Type B pancreatic cell (in vitro differentiated cells): ENCODE measurements at regions not wholly inside any gene's neighbourhood (a gene's known extent, or its start where the extent isn't known, plus 50 kb on each side); places are given as distances from the start of the nearest gene placed in this dataset.

Experiments
- DNase-seq: peaks from one replicate; pipeline ENCODE4 v3.0.0; 2021; ENCODE audit warnings: mixed read lengths; ENCODE audit not compliant: unreplicated experiment; ENCODE audit errors: extremely low spot score
- H3K27ac Mint-ChIP-seq: 2 replicates; pipeline ENCODE4 v1.8.0; 2021; ENCODE audit warnings: mild to moderate bottlenecking, mixed read lengths
- H3K27me3 Mint-ChIP-seq: 2 replicates; pipeline ENCODE4 v1.8.0; 2021; ENCODE audit warnings: mixed read lengths
- H3K36me3 Mint-ChIP-seq: 2 replicates; pipeline ENCODE4 v1.8.0; 2021; ENCODE audit warnings: mixed read lengths
- H3K4me1 Mint-ChIP-seq: one replicate; pipeline ENCODE4 v1.8.0; 2021; ENCODE audit warnings: mixed read lengths; ENCODE audit not compliant: unreplicated experiment
- H3K4me3 Mint-ChIP-seq: 2 replicates; pipeline ENCODE4 v1.8.0; 2021; ENCODE audit warnings: mild to moderate bottlenecking, mixed read lengths
- H3K9me3 Mint-ChIP-seq: 2 replicates; pipeline ENCODE4 v1.8.0; 2021; ENCODE audit warnings: mixed read lengths
- TF ChIP-seq, protein P1 (sequence below): fragments of 200-600 bp; sonication (generic); conservative IDR thresholded peaks from 2 replicates; pipeline ENCODE4 v1.5.0; 2021; ENCODE audit warnings: antibody characterized with exemption, mild to moderate bottlenecking

DNA sequence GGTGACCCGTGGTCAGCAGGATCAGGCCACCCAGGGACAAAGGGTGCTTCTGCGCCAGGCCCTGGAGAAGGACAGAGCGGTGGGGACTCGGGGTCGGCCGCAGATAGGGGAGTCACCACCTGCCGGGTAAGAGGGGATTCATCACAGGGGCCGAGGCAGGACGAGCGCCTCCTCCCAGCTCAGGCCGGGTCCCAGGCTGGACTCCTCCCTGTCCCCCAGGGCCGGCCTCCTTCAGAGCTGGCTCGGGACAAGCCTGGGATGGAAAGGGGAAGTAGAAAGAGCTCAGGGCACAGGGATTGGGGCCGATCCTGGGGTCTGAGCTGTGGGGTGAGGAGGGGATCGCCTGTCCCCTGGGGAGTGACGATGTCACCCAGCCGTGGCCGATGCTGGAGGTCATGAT is 139.4 kb downstream of the GPCPD1 start:
- Mint-ChIP-seq H3K4me1 (no peaks in the 10 kb centered on the region), H3K9me3 (no peaks in the 10 kb centered on the region), H3K4me3 (no peak overlapping the region), H3K27ac (no peak overlapping the region), H3K36me3 (no peaks in the 10 kb centered on the region), H3K27me3 (peaks cover 16% of the 10 kb centered on the region)
- no peak for DNase-seq
- TF ChIP-seq, protein P1, sequence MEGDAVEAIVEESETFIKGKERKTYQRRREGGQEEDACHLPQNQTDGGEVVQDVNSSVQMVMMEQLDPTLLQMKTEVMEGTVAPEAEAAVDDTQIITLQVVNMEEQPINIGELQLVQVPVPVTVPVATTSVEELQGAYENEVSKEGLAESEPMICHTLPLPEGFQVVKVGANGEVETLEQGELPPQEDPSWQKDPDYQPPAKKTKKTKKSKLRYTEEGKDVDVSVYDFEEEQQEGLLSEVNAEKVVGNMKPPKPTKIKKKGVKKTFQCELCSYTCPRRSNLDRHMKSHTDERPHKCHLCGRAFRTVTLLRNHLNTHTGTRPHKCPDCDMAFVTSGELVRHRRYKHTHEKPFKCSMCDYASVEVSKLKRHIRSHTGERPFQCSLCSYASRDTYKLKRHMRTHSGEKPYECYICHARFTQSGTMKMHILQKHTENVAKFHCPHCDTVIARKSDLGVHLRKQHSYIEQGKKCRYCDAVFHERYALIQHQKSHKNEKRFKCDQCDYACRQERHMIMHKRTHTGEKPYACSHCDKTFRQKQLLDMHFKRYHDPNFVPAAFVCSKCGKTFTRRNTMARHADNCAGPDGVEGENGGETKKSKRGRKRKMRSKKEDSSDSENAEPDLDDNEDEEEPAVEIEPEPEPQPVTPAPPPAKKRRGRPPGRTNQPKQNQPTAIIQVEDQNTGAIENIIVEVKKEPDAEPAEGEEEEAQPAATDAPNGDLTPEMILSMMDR, result no peak

DNA sequence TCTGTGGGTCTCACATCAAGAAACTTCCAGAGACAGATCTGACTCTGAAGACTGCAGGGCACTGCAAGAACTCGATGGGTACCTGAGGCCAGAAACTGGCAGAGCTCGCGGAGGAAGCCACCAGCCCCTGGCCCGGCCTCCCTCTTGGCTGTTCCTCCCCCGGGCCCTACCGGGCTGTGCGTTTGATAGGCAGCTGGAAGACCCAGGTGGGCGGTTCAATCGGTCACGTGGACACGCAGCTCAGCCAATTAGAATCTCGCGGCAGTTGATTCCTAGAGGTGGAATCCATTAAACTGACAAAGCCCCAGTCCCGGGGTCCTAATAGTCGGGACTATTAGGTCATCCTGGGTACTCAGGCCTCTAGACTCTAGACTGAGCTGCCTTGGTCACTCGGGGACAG is 139.9 kb downstream of the GPCPD1 start:
- Mint-ChIP-seq H3K27ac (no peak overlapping the region), H3K36me3 (no peaks in the 10 kb centered on the region)
- TF ChIP-seq, protein P1, result no peak

DNA sequence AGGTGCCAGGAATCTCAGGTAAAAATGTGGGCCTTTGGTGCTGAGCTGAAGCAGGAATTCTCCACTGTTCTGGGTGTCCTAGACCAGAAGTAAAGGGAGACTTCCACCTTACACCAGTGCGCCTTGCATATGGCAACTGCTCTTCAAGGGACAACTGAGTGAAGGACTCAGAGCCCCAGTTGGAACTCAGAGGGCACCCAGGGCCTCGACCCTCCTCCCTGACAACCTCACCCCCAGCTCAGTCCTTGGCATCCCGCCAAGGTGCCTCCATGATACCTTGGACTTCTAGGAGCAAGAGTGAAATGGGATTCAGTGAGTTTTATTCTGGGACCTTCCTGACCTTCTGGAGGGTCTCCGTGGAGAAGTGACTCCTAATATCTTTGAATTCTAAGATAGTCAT is 140.3 kb downstream of the GPCPD1 start:
- no peak overlapping the region for H3K4me3 Mint-ChIP-seq
- H3K27ac Mint-ChIP-seq, result no peak overlapping the region

More for the DNA sequence above, 139.9 kb downstream of the GPCPD1 start:
- Mint-ChIP-seq H3K4me3 (no peak overlapping the region), H3K27me3 (peaks cover 17% of the 10 kb centered on the region), H3K9me3 (no peaks in the 10 kb centered on the region), H3K4me1 (no peaks in the 10 kb centered on the region)
- no peak for DNase-seq

DNA sequence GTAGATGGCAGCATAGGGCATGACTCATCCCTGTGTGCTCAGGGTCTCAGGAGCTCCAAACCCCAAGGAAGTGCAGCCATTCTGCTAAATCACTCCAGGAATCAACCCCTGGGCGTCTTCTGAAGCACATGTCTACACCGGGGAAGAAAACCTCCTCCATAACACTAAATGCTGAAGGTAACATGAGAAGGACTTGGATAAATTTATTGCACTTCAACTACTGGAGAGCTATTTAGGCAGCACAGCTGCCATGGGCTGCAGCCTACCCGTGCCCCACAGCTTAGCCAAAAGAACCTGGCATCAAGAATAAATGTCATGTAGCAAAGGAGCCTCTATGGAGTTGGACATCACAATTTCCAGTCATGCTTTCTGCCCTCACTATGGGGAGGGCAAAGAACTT is 141.7 kb downstream of the GPCPD1 start:
- no peaks in the 10 kb centered on the region for H3K4me1 Mint-ChIP-seq
- H3K27ac Mint-ChIP-seq, result no peak overlapping the region
- H3K36me3 Mint-ChIP-seq, result no peaks in the 10 kb centered on the region
- TF ChIP-seq, protein P1, result no peak
- no peaks in the 10 kb centered on the region for H3K9me3 Mint-ChIP-seq
- H3K4me3 Mint-ChIP-seq, result no peak overlapping the region
- no peak for DNase-seq
- peaks cover 17% of the 10 kb centered on the region for H3K27me3 Mint-ChIP-seq

More for the DNA sequence above, 140.3 kb downstream of the GPCPD1 start:
- no peaks in the 10 kb centered on the region for H3K4me1 Mint-ChIP-seq
- TF ChIP-seq, protein P1, result no peak
- H3K9me3 Mint-ChIP-seq, result no peaks in the 10 kb centered on the region
- no peaks in the 10 kb centered on the region for H3K36me3 Mint-ChIP-seq
- DNase-seq, result no peak
- H3K27me3 Mint-ChIP-seq, result peaks cover 17% of the 10 kb centered on the region

DNA sequence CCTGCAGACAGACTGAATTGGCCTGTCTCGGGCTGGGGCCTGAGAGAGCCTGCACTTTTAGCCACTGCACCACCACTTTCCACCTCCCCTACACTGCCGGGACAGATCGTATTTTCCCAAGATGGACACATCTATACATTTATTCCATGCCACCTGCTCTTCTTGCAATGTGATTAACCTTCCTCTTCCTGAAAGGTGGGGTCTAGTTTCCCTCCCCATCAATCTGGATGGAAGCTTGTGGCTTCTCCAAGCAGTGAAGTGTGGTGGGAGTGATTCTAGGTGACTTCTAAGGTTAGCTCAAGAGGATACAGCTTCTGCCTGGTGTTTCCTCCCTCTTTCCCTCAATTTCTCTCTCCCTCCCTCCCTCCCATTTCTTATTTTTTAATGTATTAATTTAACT is 143.7 kb downstream of the GPCPD1 start:
- H3K27ac Mint-ChIP-seq, result no peak overlapping the region
- peaks cover 18% of the 10 kb centered on the region for H3K27me3 Mint-ChIP-seq
- no peaks in the 10 kb centered on the region for H3K36me3 Mint-ChIP-seq
- H3K9me3 Mint-ChIP-seq, result no peaks in the 10 kb centered on the region
- no peak for DNase-seq
- no peaks in the 10 kb centered on the region for H3K4me1 Mint-ChIP-seq
- no peak overlapping the region for H3K4me3 Mint-ChIP-seq
- TF ChIP-seq, protein P1, result no peak

DNA sequence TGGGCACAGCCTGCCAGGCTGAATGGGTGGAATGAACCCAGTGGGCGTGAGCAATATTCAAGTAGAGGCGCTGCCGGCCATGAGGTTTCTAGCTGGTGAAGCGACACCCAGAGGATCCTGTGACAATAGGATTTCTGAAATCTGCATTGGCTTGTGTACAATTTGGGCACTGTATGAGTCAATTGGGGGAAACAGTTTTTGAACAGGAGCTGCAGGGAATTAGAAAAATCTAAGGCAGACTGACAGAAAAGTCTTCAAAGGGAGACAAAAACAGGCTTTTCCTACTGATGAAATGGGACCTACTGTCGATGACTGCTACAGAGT is 145.2 kb downstream of the GPCPD1 start:
- Mint-ChIP-seq H3K9me3 (no peaks in the 10 kb centered on the region), H3K27me3 (peaks cover 28% of the 10 kb centered on the region), H3K27ac (no peak overlapping the region), H3K4me1 (no peaks in the 10 kb centered on the region), H3K36me3 (no peaks in the 10 kb centered on the region), H3K4me3 (no peak overlapping the region)
- DNase-seq, result no peak
- TF ChIP-seq, protein P1, result no peak
